ENCODE measurements at regions not wholly inside any gene's neighbourhood (a gene's known extent, or its start where the extent isn't known, plus 50 kb on each side); places are given as distances from the start of the nearest gene placed in this dataset.

- TF ChIP-seq TAF1 (IDR thresholded peaks at IDR 0.05; ENCODE audit: borderline replicate concordance, low read depth, low read length), result no peak
- no peak for TF ChIP-seq POLR2AphosphoS5 (IDR thresholded peaks at IDR 0.05; ENCODE audit: low read depth, low read length)
- TF ChIP-seq POLR2A (IDR thresholded peaks at IDR 0.05; ENCODE audit: low read depth, low read length), result no peak
Measured at GRCh38 chr14:49997991-49998390, 105.1 kb downstream of the ARF6 start.
